ENCODE measurements at regions not wholly inside any gene's neighbourhood (a gene's known extent, or its start where the extent isn't known, plus 50 kb on each side); places are given as distances from the start of the nearest gene placed in this dataset.

- DNase-seq, result no peak
Observed at GRCh38 chr10:53749439-53749838, 976.9 kb upstream of the MBL2 start.

- DNase-seq, result no peak
Observed at GRCh38 chr10:53748319-53748718, 975.7 kb upstream of the MBL2 start.

DNA sequence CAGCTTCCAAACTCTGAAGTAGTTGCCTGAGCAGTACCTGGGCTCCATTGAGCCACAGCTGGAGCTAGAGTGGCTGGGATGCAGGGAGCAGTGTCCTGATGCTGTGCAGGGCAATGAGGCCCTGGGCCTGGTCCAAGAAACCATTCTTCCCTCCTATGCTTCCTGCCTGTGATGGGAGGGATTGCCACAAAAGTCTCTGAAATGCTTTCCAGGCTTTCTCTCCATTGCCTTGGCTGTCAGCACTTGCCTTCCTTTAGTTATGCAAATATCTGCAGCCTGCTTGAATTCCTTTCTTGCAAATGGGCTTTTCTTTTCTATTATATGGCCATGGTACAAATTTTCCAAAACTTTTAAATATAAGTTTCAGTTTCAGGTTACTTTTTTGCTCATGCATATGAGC is 972.2 kb upstream of the MBL2 start:
- DNase-seq, result no peak

GRCh38 chr10:53744176-53744575 is 971.6 kb upstream of the MBL2 start:
- no peak for DNase-seq

DNA sequence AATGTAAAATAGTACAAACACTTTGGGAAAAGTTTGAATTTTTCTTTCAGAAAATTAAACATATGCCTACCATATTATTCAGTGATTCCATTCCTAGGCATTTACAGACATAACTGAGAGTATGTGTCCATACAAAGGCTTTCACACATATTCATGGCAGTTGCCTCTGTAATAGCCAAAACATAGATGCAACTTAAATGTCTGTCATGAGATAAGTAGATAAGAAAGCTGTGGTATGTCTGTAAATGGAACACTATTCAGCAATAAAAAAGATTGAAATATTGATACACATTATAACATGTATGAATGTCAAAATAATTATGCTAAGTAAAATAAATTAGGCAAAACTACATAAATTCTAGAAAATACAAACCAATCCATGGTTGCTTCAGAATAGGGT is 964.5 kb upstream of the MBL2 start:
- no peak for DNase-seq

DNA sequence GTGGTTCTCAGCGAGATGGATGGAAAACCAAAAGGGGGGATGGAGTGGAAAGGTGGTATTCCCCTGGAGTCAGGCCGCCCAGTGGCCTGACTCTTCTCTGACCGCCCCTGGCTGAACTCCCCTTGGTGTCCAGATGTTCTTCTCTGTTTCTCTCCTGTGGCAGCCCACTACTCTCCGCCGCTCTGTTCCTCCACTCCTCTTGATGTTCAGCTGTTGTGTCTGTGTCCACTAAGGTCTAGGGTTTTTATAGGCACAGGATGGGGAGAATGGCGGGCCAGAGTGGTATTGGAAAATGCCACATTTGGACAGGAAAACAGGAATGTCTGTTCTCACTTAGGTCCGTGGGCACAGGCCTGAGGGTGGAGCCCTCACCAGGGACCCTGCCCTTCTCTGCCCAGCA is 954.3 kb upstream of the MBL2 start:
- DNase-seq, result no peak

DNA sequence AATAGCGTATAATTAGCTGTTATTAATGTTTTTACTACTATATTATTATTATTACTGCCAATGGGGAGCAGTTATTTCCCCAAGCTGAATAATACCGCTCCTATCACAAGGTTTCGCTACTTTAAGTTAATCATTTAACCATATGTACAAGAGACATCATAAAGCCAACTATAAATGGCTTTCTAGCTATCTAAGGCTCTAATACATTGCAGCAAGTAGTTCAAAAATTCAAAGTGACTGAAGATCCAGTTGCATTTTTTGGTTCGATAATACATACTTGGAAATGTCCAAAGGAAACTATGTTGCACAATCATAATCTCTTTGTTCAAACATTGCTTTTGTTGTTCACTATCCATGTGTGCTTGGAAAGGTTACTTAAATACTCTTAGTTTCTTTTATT is 952.0 kb upstream of the MBL2 start:
- DNase-seq, result no peak

- DNase-seq, result no peak
Observed at GRCh38 chr10:53719658-53720057, 947.1 kb upstream of the MBL2 start.

- DNase-seq, result no peak
Observed at GRCh38 chr10:53716156-53716555, 943.6 kb upstream of the MBL2 start.

DNA sequence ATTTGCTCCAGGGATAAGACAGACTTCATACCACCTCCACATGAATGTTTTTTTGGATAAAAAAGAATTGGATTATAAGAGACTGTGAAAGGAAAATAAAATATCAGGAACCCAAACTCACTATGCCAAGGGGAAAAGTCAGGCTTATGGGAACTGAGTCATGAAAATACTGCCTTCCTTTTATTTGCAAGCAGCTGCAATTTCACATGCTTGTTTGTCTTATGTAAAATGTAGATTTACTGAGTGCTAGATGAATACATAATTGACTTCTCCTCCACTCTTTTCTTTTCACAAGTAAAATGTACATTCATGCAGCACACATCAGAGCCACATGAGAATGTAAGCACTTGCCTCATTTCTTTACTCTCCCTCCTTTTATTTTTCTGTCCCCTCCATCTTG is 940.8 kb upstream of the MBL2 start:
- DNase-seq, result no peak

- no peak for DNase-seq
Observed at GRCh38 chr10:53702489-53702888, 929.9 kb upstream of the MBL2 start.

DNA sequence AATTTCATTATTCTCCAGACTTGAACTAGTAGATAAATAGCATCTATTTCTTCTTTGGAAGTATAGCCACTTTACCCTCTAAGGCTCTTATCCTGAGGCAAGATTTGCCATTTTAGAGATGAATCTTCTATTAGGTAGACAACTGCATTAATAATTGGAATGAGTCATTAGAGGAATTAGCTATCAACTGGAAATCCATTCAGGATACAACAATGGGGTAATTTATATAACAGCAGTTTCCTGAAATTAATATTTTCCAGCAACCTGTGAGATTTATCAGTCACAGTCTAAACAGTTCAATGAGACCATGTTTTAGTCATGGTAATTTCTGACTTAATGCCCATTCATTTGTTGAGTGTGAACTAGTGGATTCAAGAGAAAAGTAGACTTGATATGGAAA is 928.6 kb upstream of the MBL2 start:
- DNase-seq, result no peak

- DNase-seq, result no peak
Observed at GRCh38 chr10:53700278-53700677, 927.7 kb upstream of the MBL2 start.

- no peak for DNase-seq
Observed at GRCh38 chr10:53699684-53700083, 927.1 kb upstream of the MBL2 start.

DNA sequence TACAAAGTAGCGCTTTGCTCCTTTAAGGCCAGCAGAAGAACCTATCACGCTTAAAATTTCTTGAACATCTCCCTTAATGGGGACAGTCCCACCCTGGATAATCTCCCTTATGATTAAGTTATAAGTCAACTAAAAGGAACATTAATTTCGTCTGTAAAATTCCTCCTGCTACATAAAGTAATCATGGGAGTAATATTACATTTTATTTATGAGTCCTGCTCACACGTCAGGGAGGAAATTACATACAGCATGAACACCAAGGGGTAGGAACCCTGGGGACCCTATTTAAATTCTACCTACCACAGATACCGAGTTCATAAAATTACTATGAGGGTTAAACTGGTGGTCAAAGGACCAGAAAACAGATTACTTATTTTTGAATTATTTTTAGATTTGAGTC is 926.6 kb upstream of the MBL2 start:
- DNase-seq, result no peak

DNA sequence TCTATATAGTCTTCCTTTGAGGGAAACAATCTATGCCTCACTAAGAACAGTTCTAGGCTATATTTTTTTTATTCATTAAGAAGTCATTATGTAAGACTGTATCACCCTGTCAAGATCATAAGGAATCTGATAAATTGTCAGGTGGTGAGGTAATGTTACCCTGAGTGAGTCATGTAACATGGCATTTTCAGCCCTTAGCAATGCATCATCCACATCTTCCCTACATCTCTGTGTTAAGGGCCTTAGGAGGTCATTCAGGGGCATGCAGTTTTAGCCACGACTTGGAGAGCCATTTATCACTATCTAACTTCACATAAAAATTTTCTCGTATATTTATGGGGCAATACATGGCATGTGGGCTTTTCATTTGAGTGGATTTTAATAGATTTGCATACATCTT is 924.5 kb upstream of the MBL2 start:
- DNase-seq, result no peak

GRCh38 chr10:53690524-53691240 is 918.1 kb upstream of the MBL2 start:
- DNase-seq, result no peak

DNA sequence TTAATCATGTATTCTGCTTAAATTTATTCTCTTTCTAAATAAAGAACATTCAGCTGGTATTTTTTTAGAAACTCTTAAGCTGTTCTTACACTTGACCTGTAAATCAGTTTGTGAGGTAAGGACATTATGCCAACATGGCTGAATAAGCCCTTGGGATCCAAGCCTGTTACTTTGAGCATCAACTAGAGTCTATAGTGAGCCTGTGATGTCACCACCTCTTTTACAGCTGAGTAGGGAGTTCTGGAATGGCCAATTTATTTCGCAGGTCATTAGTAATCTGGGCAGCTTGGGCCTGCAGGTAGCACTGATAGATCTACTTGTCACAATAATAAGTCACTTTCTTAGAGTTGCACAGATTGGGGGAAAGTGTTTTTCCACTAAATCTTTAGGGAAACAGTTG is 915.2 kb upstream of the MBL2 start:
- no peak for DNase-seq

- DNase-seq, result no peak
Observed at GRCh38 chr10:53682885-53683284, 910.3 kb upstream of the MBL2 start.

GRCh38 chr10:53682458-53682857 is 909.9 kb upstream of the MBL2 start:
- DNase-seq, result no peak

DNA sequence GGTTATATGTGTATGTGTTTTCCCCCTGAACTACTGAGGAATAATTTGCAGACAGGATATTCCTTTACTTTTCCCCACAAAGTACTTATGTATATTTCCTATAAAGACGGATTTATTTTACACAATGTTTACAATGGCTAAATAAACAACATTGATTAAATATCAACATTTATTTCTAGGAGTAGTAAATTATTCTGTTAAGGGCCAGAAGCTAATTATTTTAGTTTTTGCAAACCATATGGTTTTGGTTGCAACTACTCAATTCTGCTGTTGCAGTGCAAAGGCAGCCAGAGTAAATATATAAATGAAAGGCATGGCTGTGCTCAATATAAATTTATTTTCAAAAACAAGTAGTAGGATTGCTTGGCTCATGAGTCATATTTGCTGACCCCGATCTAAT is 907.1 kb upstream of the MBL2 start:
- DNase-seq, result no peak

DNA sequence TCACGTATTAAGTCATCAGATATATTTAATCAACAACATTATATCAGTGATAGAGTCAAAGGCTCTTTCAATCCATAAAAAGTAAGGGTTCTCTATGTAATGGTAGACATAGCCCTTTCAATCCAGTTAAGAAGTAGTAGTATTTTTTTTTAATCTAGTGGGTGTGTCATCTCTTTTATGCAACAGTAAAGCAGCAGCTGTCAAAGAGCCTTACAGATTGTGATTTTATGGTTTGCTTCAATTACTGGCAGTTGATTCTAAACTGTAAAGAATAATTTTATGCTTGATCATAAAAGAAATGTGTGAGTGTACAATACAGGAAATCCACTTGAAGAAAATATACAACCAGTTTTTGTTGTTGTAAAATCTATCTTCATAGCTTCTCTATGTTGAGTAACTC is 902.6 kb upstream of the MBL2 start:
- no peak for DNase-seq

DNA sequence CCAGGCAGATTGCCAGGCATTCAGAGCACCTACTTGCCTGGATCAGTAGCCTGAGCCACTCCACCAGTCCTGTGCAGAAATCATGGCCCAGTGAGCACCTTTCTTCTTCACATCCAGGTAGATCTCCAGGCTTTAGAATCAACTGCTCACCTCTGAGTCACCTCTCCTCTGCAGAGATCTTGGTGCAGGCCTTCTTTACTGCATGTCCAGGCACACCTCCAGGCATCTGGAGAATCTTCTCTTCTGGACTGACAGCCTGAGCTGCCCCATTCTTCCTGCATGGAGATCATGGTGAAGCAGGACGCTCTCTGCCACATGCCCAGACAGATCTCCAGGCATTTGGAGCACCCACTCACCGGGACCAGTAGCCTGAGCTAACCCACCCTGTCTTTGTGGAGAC is 894.5 kb upstream of the MBL2 start:
- DNase-seq, result no peak

- DNase-seq, result no peak
Observed at GRCh38 chr10:53664282-53665019, 891.9 kb upstream of the MBL2 start.

DNA sequence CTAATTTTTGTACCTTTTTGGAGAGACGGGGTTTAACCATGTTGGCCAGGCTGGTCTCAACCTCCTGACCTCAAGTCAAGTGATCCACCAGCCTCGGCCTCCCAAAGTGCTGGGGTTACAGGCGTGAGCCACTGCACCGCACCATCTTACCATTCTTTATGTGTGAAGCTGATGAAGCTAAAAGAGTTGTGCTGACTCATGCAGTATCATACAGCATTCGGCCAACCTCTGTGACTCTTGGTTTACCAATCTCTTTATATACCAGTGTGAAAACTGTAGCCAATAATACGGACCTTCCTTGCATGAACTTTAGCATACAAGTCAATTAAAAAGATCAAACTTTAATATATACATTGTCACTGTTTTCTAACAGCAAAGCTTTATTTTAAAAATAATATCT is 878.2 kb upstream of the MBL2 start:
- no peak for DNase-seq

Measured in stimulated activated CD4-positive, alpha-beta T cell treated with anti-CD3 and anti-CD28 coated beads, Interleukin-2, amount 100 ng/mL, for 48 hours (primary cell).